SK-N-SH (cell line): ENCODE measurements at regions not wholly inside any gene's neighbourhood (a gene's known extent, or its start where the extent isn't known, plus 50 kb on each side); places are given as distances from the start of the nearest gene placed in this dataset.

Experiments
- CTCF ChIA-PET: fragments of 300-600, 350-600 bp; formaldehyde crosslinking; extraction: SDS; loops from one replicate; lab custom pipeline; 2021; lab: Yijun Ruan, JAX
- POLR2A ChIA-PET: fragments of 350-600 bp; sonication (Branson Sonifier 250); formaldehyde crosslinking; extraction: SDS; loops from one replicate; lab custom pipeline; 2020; ENCODE audit warnings: antibody characterized with exemption, inconsistent platforms; lab: Yijun Ruan, JAX
- DNase-seq: peaks from one replicate; pipeline ENCODE4 v3.0.0; 2012
- H2AFZ ChIP-seq: fragments of 200-600 bp; sonication (generic); 2 replicates; pipeline ENCODE4 v1.8.1; 2016; ENCODE audit warnings: antibody characterized with exemption, mild to moderate bottlenecking, low read depth
- H3F3A ChIP-seq: fragments of 200-600 bp; sonication (generic); replicated peaks from 2 replicates; pipeline ENCODE3; 2016; ENCODE audit warnings: antibody characterized with exemption, mild to moderate bottlenecking; ENCODE audit not compliant: insufficient read depth
- H3K27ac ChIP-seq, 2 experiments: fragments of 200-500 bp in 1 of 2; fragments of 200-600 bp in 1 of 2; sonication (Bioruptor generic) in 1 of 2; sonication (generic), shearing (Covaris generic) in 1 of 2; 2 replicates each; pipeline versions ENCODE4 v1.5.1 to v1.6.1; 2014 to 2016; ENCODE audit warnings: low read depth in 2 of 2, inconsistent platforms in 1 of 2, low read length in 1 of 2, mild to moderate bottlenecking in 1 of 2, mixed read lengths in 1 of 2
- H3K27me3 ChIP-seq: fragments of 200-600 bp; sonication (generic), shearing (Covaris generic); 2 replicates; pipeline ENCODE4 v1.6.1; 2016; ENCODE audit warnings: mixed run types; ENCODE audit not compliant: insufficient read depth
- H3K36me3 ChIP-seq, 2 experiments: fragments of 200-500 bp in 1 of 2; fragments of 200-600 bp in 1 of 2; sonication (Bioruptor generic) in 1 of 2; sonication (generic) in 1 of 2; replicated peaks in 1 of 2; 2 replicates each; pipeline versions ENCODE3 to v1.5.1; 2014 to 2016; ENCODE audit warnings: low read length in 1 of 2, mild to moderate bottlenecking in 1 of 2; ENCODE audit not compliant: insufficient read depth in 2 of 2, control insufficient read depth in 1 of 2
- H3K4me1 ChIP-seq, 2 experiments: fragments of 200-500 bp in 1 of 2; fragments of 200-600 bp in 1 of 2; sonication (Bioruptor generic) in 1 of 2; sonication (generic), shearing (Covaris generic) in 1 of 2; 2 replicates each; pipeline versions ENCODE4 v1.5.1 to v1.6.1; 2014 to 2016; ENCODE audit warnings: low read depth in 1 of 2, low read length in 1 of 2, mixed run types in 1 of 2; ENCODE audit not compliant: insufficient read depth in 2 of 2, control insufficient read depth in 1 of 2
- H3K4me2 ChIP-seq: fragments of 200-600 bp; sonication (generic), shearing (Covaris generic); 2 replicates; pipeline ENCODE4 v1.6.1; 2017; ENCODE audit warnings: mixed run types
- H3K4me3 ChIP-seq, 2 experiments: fragments of 200-500 bp in 1 of 2; fragments of 200-600 bp in 1 of 2; sonication (Bioruptor generic) in 1 of 2; sonication (generic), shearing (Covaris generic) in 1 of 2; 2 replicates each; pipeline versions ENCODE4 v1.5.1 to v1.8.1; 2014 to 2016; ENCODE audit warnings: low read depth in 2 of 2, inconsistent platforms in 1 of 2, low read length in 1 of 2, mild to moderate bottlenecking in 1 of 2, mixed read lengths in 1 of 2, moderate library complexity in 1 of 2
- H3K79me2 ChIP-seq: fragments of 200-600 bp; sonication (generic); 2 replicates; pipeline ENCODE4 v1.8.1; 2017; ENCODE audit warnings: mild to moderate bottlenecking; ENCODE audit not compliant: insufficient read depth
- H3K9ac ChIP-seq: fragments of 200-600 bp; sonication (generic); 2 replicates; pipeline ENCODE4 v1.6.1; 2017; ENCODE audit warnings: mixed run types
- H3K9me2 ChIP-seq: fragments of 200-600 bp; sonication (generic); 2 replicates; pipeline ENCODE4 v1.6.1; 2017; ENCODE audit warnings: mixed run types
- H3K9me3 ChIP-seq: fragments of 200-600 bp; sonication (generic); 2 replicates; pipeline ENCODE4 v1.6.1; 2017; ENCODE audit warnings: mixed run types, mild to moderate bottlenecking, moderate library complexity
- H4K20me1 ChIP-seq: fragments of 200-600 bp; sonication (generic); 2 replicates; pipeline ENCODE4 v1.6.1; 2017; ENCODE audit warnings: mild to moderate bottlenecking, mixed run types; ENCODE audit not compliant: insufficient read depth
- CHD2 ChIP-seq: fragments of 150-350 bp; IDR thresholded peaks from 2 replicates; pipeline ENCODE4 v1.6.1; 2018; ENCODE audit warnings: low read length; ENCODE audit not compliant: partially characterized antibody
- EP300 ChIP-seq, 2 experiments: IDR thresholded peaks; 2 replicates each; pipeline versions ENCODE4 v1.4.0 to v1.6.1; 2012; ENCODE audit warnings: borderline replicate concordance in 1 of 2, low read depth in 1 of 2, low read length in 1 of 2
- FOSL2 ChIP-seq: IDR thresholded peaks from 2 replicates; pipeline ENCODE4 v1.4.0; 2012; ENCODE audit warnings: low read depth, mild to moderate bottlenecking, moderate library complexity, borderline replicate concordance
- FOXM1 ChIP-seq: IDR thresholded peaks from 2 replicates; pipeline ENCODE4 v1.4.0; 2012; ENCODE audit warnings: low read depth, mild to moderate bottlenecking
- GATA2 ChIP-seq: sonication (generic); formaldehyde crosslinking; IDR thresholded peaks from 2 replicates; pipeline ENCODE4 v1.5.0; 2020; ENCODE audit warnings: mild to moderate bottlenecking, missing genetic modification reagents
- MAX ChIP-seq: IDR thresholded peaks from 2 replicates; pipeline ENCODE4 v1.4.0; 2012; ENCODE audit warnings: low read depth
- MEF2A ChIP-seq: IDR thresholded peaks from 2 replicates; pipeline ENCODE4 v1.4.0; 2012; ENCODE audit warnings: low read depth, borderline replicate concordance
- MXI1 ChIP-seq: IDR thresholded peaks from 2 replicates; pipeline ENCODE4 v1.6.1; 2012; ENCODE audit warnings: mild to moderate bottlenecking, low read depth, low read length, improper control_type of control experiment
- NRF1 ChIP-seq: IDR thresholded peaks from 2 replicates; pipeline ENCODE4 v1.6.1; 2012; ENCODE audit warnings: low read depth, mild to moderate bottlenecking, low read length
- PBX3 ChIP-seq: IDR thresholded peaks from 2 replicates; pipeline ENCODE4; 2012
- RAD21 ChIP-seq: IDR thresholded peaks from 2 replicates; pipeline ENCODE4 v1.6.1; 2012; ENCODE audit warnings: mild to moderate bottlenecking, low read length
- RCOR1 ChIP-seq: fragments of 150-350 bp; IDR thresholded peaks from 2 replicates; pipeline ENCODE4 v1.6.1; 2017; ENCODE audit warnings: antibody characterized with exemption, low read length
- RFX5 ChIP-seq: IDR thresholded peaks from 2 replicates; pipeline ENCODE4 v1.6.1; 2012; ENCODE audit warnings: mild to moderate bottlenecking, improper control_type of control experiment, low read length
- RXRA ChIP-seq: IDR thresholded peaks from 2 replicates; pipeline ENCODE4 v1.4.0; 2012; ENCODE audit warnings: low read depth, mild to moderate bottlenecking, borderline replicate concordance
- TAF1 ChIP-seq: IDR thresholded peaks from 2 replicates; pipeline ENCODE4 v1.6.1; 2012; ENCODE audit warnings: low read depth, mild to moderate bottlenecking, low read length, moderate library complexity, borderline replicate concordance
- TEAD4 ChIP-seq: IDR thresholded peaks from 2 replicates; pipeline ENCODE4 v1.4.0; 2012; ENCODE audit warnings: mild to moderate bottlenecking, borderline replicate concordance; ENCODE audit not compliant: insufficient read depth
- TF ChIP-seq, protein P1 (sequence below): IDR thresholded peaks from 2 replicates; pipeline ENCODE4 v1.6.1; 2012; ENCODE audit warnings: mild to moderate bottlenecking, low read depth, low read length, moderate library complexity
- TF ChIP-seq, protein P2 (sequence below): fragments of 150-350 bp; IDR thresholded peaks from 2 replicates; pipeline ENCODE4 v1.6.1; 2017; ENCODE audit warnings: antibody characterized with exemption, low read length, low read depth, borderline replicate concordance

GRCh38 chr2:83378921-83379320, 1080.2 kb downstream of the SUCLG1 start:
- Histone ChIP-seq H3F3A (no peaks in the 10 kb centered on the region), H3K36me3 (no peaks in the 10 kb centered on the region), H4K20me1 (no peaks in the 10 kb centered on the region), H3K4me2 (no peak overlapping the region), H2AFZ (no peak overlapping the region), H3K4me3 (no peak overlapping the region), H3K9me3 (no peaks in the 10 kb centered on the region; the same call in 1 of the 2 replicates), H3K4me1 (no peaks in the 10 kb centered on the region), H3K9me2 (no peaks in the 10 kb centered on the region), H3K79me2 (no peaks in the 10 kb centered on the region), H3K9ac (no peak overlapping the region), H3K27me3 (no peaks in the 10 kb centered on the region), H3K27ac (no peak overlapping the region)
- ChIA-PET POLR2A (no interaction called here), CTCF (no interaction called here)
- no peak for DNase-seq
- TF ChIP-seq, protein P1, sequence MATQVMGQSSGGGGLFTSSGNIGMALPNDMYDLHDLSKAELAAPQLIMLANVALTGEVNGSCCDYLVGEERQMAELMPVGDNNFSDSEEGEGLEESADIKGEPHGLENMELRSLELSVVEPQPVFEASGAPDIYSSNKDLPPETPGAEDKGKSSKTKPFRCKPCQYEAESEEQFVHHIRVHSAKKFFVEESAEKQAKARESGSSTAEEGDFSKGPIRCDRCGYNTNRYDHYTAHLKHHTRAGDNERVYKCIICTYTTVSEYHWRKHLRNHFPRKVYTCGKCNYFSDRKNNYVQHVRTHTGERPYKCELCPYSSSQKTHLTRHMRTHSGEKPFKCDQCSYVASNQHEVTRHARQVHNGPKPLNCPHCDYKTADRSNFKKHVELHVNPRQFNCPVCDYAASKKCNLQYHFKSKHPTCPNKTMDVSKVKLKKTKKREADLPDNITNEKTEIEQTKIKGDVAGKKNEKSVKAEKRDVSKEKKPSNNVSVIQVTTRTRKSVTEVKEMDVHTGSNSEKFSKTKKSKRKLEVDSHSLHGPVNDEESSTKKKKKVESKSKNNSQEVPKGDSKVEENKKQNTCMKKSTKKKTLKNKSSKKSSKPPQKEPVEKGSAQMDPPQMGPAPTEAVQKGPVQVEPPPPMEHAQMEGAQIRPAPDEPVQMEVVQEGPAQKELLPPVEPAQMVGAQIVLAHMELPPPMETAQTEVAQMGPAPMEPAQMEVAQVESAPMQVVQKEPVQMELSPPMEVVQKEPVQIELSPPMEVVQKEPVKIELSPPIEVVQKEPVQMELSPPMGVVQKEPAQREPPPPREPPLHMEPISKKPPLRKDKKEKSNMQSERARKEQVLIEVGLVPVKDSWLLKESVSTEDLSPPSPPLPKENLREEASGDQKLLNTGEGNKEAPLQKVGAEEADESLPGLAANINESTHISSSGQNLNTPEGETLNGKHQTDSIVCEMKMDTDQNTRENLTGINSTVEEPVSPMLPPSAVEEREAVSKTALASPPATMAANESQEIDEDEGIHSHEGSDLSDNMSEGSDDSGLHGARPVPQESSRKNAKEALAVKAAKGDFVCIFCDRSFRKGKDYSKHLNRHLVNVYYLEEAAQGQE: no peak
- TF ChIP-seq FOXM1: no peak
- TF ChIP-seq RXRA: no peak
- no peak for TF ChIP-seq RCOR1
- no peak for TF ChIP-seq NRF1
- TF ChIP-seq FOSL2: no peak
- no peak for TF ChIP-seq CHD2
- TF ChIP-seq TEAD4: no peak
- TF ChIP-seq MEF2A: no peak
- TF ChIP-seq MAX: no peak
- no peak for TF ChIP-seq EP300 (IDR thresholded peaks at IDR 0.05; ENCODE audit: borderline replicate concordance in 1 of 2, low read depth in 1 of 2, low read length in 1 of 2)
- TF ChIP-seq PBX3: no peak
- no peak for TF ChIP-seq GATA2 (CRISPR knock-in tag)
- no peak for TF ChIP-seq MXI1
- no peak for TF ChIP-seq RAD21
- TF ChIP-seq TAF1: no peak
- TF ChIP-seq RFX5: no peak
- TF ChIP-seq, protein P2, sequence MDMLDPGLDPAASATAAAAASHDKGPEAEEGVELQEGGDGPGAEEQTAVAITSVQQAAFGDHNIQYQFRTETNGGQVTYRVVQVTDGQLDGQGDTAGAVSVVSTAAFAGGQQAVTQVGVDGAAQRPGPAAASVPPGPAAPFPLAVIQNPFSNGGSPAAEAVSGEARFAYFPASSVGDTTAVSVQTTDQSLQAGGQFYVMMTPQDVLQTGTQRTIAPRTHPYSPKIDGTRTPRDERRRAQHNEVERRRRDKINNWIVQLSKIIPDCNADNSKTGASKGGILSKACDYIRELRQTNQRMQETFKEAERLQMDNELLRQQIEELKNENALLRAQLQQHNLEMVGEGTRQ: no peak
